ENCODE measurements at regions not wholly inside any gene's neighbourhood (a gene's known extent, or its start where the extent isn't known, plus 50 kb on each side); places are given as distances from the start of the nearest gene placed in this dataset.

- Histone ChIP-seq H3K9me3 (no peaks in the 10 kb centered on the region), H3K27me3 (replicated peaks; ENCODE audit: insufficient read depth) (no peaks in the 10 kb centered on the region), H3K27ac (no peak overlapping the region), H3K36me3 (no peaks in the 10 kb centered on the region), H3K4me3 (no peak overlapping the region), H3K4me1 (ENCODE audit: control insufficient read depth in 1 of 2, low read depth in 2 of 2) (no peaks in the 10 kb centered on the region)
- ATAC-seq (ENCODE audit: insufficient number of reproducible peaks, low FRiP score, low read depth) (no peak), DNase-seq (ENCODE audit: low spot score) (no peak)
- no peak for TF ChIP-seq CTCF (IDR thresholded peaks at IDR 0.05)
These were observed 75.5 kb upstream of the MSTN start for GRCh38 chr2:190138032-190138431.

GRCh38 chr2:190137561-190137960 lies 75.0 kb upstream of the MSTN start:
- H3K4me3 ChIP-seq = no peak overlapping the region
- H3K27ac ChIP-seq = no peak overlapping the region
- H3K27me3 ChIP-seq (replicated peaks; ENCODE audit: insufficient read depth) = no peaks in the 10 kb centered on the region
- H3K9me3 ChIP-seq = no peaks in the 10 kb centered on the region
- no peaks in the 10 kb centered on the region for H3K4me1 ChIP-seq (ENCODE audit: control insufficient read depth in 1 of 2, low read depth in 2 of 2)
- no peak for TF ChIP-seq CTCF (IDR thresholded peaks at IDR 0.05)
- H3K36me3 ChIP-seq = no peaks in the 10 kb centered on the region
- ATAC-seq (ENCODE audit: insufficient number of reproducible peaks, low FRiP score, low read depth) (no peak), DNase-seq (ENCODE audit: low spot score) (no peak)

- H3K4me1 ChIP-seq (ENCODE audit: control insufficient read depth in 1 of 2, low read depth in 2 of 2) = no peaks in the 10 kb centered on the region
- ATAC-seq (ENCODE audit: insufficient number of reproducible peaks, low FRiP score, low read depth) (no peak), DNase-seq (ENCODE audit: low spot score) (no peak)
- no peaks in the 10 kb centered on the region for H3K9me3 ChIP-seq
- H3K4me3 ChIP-seq = no peak overlapping the region
- H3K36me3 ChIP-seq = no peaks in the 10 kb centered on the region
- no peak overlapping the region for H3K27ac ChIP-seq
- H3K27me3 ChIP-seq (replicated peaks; ENCODE audit: insufficient read depth) = no peaks in the 10 kb centered on the region
- TF ChIP-seq CTCF (IDR thresholded peaks at IDR 0.05) = no peak
These were observed 74.3 kb upstream of the MSTN start for GRCh38 chr2:190136825-190137224.

GRCh38 chr2:190136259-190136658 lies 73.7 kb upstream of the MSTN start:
- Histone ChIP-seq H3K27me3 (replicated peaks; ENCODE audit: insufficient read depth) (no peaks in the 10 kb centered on the region), H3K36me3 (no peaks in the 10 kb centered on the region), H3K9me3 (no peaks in the 10 kb centered on the region), H3K27ac (no peak overlapping the region), H3K4me3 (no peak overlapping the region), H3K4me1 (ENCODE audit: control insufficient read depth in 1 of 2, low read depth in 2 of 2) (no peaks in the 10 kb centered on the region)
- ATAC-seq (ENCODE audit: insufficient number of reproducible peaks, low FRiP score, low read depth) (no peak), DNase-seq (ENCODE audit: low spot score) (no peak)
- no peak for TF ChIP-seq CTCF (IDR thresholded peaks at IDR 0.05)

GRCh38 chr2:190129421-190130199 lies 67.1 kb upstream of the MSTN start:
- H3K4me1 ChIP-seq (ENCODE audit: control insufficient read depth in 1 of 2, low read depth in 2 of 2) = no peaks in the 10 kb centered on the region
- H3K9me3 ChIP-seq = no peaks in the 10 kb centered on the region
- DNase-seq (ENCODE audit: low spot score) (no peak), ATAC-seq (ENCODE audit: insufficient number of reproducible peaks, low FRiP score, low read depth) (no peak)
- H3K4me3 ChIP-seq = no peak overlapping the region
- TF ChIP-seq CTCF (IDR thresholded peaks at IDR 0.05) = no peak
- H3K36me3 ChIP-seq = no peaks in the 10 kb centered on the region
- no peaks in the 10 kb centered on the region for H3K27me3 ChIP-seq (replicated peaks; ENCODE audit: insufficient read depth)
- no peak overlapping the region for H3K27ac ChIP-seq
